Right renal cortex interstitium (tissue), 3 donors: ENCODE measurements at regions not wholly inside any gene's neighbourhood (a gene's known extent, or its start where the extent isn't known, plus 50 kb on each side); places are given as distances from the start of the nearest gene placed in this dataset.

Experiments
- DNase-seq, 3 donors: peaks; one replicate each; pipeline ENCODE4 v3.0.0-alpha.2; 2013; ENCODE audit warnings: low read depth in 3 of 3, low spot score in 2 of 3

DNA sequence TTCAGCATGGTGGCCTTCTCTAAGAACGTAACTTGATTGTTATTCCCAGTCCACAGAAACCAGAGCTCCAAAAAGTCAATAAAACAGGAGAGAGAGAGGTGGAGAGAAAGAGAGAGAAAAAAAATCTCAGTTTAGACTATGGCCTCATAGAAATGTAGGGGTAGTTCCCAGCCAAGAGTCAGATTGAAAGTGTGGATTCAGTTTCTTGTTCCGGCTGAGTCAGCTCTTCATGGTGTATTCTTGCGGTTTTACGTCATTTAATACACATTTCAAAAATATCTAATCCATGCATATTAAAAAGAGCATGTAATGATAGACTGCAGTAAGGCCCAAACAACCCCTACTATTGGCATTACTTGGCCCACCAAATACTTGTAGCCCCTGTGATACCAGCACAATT lies 303.9 kb downstream of the ETAA1 start:
- no peak for DNase-seq

DNA sequence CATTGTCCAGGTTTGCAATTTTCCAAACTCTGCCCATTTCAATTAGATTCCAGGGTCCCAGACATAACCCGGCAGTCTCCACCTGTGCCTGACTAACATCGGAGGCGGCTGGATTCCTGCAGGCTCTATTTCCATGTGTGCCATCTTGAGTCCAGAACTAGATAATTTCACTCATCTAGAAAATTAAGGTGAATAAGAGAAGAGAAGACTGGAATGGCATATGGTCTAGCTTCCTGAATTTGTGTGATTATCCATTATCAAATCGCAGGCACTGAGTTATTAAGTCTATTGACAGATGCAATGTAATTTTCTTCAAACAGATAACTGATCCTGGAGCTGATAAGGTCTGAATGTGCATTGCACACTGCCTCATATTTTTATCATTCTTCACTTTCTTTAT lies 305.2 kb downstream of the ETAA1 start:
- DNase-seq, result no peak

DNA sequence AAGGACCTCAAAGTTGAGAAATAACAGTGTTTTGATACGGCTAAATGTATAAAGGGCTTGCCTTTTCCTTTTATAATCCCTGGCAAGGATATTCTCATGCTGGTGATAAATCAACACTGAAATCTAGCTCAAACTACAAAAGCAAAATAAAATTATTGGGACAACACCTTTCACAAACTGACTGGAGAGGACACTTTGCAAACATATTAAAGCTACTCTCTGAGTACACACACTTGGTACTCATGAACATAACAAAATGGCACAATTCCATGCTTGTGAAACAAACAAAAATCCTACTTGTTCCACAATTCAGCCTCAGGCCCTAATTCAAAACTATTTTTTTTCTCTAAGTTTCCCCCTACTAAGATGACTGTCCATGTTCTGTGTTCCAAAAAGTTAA lies 305.8 kb downstream of the ETAA1 start:
- DNase-seq, result no peak

DNA sequence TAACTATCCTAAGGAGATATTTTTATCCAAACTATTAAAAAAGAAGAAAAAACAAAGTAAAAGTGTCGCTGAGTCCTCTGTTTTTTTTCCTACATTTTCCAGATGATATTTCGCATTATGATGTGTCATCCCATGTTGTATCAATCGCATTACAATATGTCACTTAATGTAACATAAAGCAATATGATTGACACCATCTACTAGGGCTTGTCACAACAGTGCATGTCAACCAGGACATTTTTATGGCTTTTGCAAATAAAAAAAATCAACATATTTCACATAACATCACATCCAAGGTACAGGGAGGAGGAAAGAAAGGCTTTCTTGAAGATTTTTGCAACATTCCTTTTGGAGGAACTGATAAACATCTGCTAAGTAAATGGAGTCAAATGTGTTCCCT lies 308.9 kb downstream of the ETAA1 start:
- no peak for DNase-seq

DNA sequence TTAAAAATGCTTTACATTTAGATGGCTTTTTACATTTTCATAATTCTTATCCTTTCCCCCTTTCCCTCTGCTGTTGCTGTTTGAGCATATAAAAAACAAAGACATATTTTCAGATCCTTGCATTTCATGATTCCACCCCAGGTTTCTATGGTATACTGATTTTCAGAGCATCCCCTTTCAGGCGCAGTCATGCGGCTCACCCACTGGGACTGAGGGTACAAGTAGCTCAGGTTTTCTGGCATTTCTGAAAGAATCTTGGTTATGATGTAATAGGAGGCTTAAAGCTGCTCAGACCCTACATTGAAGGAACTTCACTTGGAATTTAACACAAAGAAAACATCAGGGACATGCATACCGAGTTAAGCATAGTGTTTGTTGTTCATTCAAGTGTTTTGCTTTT lies 310.8 kb downstream of the ETAA1 start:
- no peak for DNase-seq

DNA sequence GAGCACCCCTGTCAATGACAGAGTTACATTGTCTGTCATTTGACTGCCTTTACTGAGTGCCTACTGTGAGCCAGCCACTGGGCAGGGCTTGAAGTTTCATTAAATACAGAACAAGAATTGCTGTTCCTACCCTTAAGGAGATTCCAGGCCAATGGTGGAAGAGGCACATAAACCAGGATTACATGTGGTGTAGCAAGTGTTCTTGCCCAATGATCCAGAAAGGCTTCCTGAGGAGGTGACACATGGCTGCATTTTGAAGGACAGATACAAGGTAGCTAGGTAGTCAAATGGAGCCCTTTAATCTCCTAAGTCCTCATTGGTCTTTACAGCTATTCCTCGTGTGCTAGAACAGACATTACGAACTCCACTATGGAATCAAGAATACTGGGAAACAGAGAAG lies 312.7 kb downstream of the ETAA1 start:
- no peak for DNase-seq

DNA sequence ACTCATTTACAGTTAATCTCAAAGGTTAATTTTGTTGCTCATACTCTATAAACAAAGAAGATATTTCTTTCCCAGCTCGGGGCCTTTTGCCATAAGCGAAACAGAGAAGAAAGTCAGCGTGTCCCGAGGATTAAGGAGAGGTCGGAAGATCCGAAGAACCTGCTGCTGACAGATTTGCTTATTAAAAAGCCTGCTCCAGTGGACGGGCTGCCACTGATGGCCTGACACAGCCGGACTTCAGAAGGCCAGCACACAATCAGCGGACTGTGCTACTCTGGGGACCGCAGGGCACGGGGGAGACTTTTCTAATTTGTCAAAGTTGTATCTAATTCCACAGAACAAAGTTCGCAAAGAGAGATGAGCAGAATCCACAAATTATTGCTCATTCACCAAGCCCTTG lies 315.4 kb downstream of the ETAA1 start:
- no peak for DNase-seq

DNA sequence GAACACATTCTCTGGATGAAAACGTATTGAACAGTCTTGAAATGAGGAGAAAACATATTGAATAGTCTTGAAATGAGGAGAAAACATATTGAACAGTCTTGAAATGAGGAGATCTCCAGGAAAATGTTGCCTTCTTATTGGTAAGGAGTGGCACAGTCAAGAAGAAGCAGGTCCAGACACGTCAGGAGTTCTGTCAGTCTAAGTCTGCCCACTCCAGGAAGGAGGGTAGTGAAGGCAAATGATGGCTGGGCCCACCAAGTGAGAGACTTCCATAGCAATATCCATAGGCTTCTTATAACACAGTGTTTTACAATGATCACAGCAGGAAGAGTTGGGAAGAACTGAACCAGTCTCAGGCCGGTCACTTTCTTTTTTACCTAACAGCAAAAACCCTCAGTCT lies 316.2 kb downstream of the ETAA1 start:
- no peak for DNase-seq

DNA sequence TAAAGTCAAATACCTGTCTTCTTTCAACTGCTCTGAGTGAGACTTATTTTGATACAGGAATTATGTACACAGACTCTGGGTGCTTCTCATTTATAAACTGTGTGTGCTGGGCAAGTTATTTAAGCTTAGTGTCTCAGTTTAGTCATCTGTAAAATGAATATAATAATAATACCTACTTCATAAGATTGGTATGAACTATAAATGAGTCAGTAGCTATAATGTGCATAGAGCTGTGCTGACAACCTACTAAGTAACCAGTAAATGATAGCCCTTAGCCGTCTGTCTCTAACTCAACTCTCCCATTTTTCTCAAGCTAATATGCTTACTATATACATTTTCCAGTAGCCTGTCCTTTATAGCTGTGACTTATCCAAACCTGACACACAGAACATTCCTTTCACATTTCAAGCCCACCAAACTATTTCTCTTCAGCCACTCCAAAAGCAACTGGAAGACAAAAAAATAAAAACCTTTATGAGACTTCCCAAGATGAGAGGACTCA lies 319.8 kb downstream of the ETAA1 start:
- no peak for DNase-seq

DNA sequence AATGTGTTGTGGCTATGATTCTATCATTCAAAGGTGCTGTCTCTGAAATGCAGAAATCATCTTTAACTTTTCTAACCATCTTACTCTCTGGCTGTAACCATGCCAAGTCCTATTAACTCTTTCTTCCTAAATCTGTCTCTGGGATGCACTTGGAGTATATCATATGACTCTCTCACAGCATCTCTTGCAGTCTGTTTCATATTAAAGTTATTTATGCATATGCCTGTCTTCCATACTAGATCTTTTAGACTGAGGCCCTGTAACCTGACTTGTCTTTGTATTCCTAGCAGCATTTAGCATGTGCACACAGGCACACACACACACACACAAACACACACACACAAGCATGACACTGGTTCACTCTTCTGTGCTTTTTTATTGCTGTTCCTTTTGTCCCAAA lies 320.6 kb downstream of the ETAA1 start:
- no peak for DNase-seq

DNA sequence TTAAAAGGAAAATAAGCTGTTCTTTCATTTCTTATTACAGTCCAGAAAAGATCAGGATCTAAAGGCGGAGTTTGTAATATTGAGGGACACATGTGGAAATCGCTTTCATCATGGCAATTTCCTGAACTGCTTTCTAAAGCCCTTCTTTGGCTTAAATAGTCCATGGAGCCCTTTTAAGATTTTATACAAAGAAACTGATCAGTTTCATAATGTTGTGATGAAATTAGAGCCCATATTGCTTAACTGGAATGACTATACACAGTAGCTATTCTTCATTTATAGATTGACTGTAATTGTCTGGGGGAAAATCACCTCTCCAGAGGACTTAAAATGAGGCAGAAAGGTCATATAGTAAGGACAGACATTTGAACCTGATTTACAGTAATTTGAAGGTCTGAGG lies 322.2 kb downstream of the ETAA1 start:
- no peak for DNase-seq

DNA sequence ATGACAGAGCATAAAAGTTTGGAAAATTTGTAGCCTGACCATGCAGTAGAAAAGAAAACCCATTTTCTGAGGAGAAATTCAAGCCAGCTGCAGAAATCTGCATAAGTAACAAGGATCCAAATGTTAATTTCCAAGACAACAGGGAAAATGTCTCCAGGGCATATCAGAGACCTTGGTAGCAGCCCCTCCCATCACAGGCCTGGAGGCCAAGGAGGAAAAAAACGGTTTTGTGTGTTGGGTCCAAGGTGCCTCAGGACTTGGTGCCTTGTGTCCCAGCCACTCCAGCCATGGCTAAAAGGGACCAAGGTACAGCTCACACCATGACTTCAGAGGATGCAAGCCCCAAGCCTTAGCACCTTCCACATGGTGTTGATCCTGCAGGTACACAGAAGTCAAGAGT lies 324.4 kb downstream of the ETAA1 start:
- DNase-seq, result no peak

DNA sequence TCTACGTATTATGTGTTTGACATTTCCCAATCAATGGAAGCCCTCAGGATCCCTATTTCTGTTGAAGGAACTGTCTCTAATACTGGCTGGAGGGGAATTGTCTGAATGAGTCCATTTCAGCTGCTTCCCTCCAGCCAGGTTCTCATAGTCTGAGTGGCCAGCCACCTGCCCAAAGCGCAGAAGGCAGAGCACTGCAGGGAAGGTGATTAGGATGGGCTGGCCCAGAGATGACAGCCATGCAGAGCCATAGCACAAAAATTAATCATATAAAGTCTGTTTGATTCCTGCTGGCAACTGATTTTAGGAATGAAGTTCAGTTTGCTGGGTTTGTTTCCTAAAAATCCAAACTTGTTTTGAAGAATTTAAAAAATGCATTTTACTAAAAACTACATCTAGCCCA lies 327.1 kb downstream of the ETAA1 start:
- DNase-seq, result no peak

DNA sequence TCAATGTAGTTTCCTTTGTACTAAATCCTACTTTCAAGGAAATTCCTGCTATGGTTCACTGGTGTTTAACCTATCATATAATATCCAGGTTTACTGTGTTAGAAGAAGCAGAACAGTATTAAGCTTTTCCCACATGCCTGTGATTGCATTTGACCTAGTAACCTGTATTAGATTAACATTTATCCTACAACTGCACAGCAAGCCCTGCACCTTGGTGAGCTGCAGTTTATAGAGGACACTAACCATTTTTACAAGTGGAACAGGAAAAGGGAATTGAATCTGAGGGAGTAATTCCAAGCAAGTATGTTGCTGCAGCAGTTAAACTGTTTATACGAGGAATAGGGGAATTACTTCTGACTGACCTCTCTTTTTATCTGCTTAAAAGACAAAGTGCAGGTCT lies 328.6 kb downstream of the ETAA1 start:
- no peak for DNase-seq

DNA sequence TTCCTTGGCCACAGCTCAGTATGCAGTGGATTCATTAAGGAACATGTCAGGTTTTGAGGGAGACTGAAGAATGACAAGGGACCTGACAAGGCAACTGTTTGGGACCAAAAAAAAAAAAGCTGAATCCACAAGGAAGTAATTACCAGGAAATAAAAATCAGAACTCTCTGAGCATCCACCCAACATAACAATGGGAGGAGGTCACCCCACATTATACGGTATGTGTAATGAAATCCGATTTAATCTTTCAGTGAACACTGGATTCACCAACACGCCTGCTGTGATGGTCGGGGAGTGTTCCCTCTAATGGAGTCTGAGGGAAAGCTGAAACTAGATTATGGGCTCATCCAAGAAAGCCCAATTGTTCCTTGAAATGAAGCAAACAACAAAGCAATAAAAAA lies 329.3 kb downstream of the ETAA1 start:
- no peak for DNase-seq

DNA sequence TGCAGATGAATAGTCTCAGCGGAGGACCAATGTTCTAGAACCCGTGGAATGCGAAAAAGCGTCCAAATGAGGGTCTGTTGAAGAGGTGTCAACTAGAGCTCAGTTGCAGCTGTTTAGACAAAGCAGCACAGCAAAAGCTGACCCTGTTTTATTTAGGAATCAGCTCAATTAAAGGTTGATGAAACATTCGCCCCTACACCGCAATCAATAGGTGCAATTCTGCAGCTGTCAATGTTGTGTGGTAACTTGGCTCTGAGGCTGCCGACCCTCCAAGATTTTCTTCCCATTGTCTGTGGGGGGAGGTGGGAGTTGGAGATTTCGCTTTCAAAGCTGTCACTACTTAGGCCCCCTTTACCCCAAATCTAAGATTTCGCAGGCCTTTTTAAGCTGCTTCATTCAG lies 330.0 kb downstream of the ETAA1 start:
- no peak for DNase-seq

DNA sequence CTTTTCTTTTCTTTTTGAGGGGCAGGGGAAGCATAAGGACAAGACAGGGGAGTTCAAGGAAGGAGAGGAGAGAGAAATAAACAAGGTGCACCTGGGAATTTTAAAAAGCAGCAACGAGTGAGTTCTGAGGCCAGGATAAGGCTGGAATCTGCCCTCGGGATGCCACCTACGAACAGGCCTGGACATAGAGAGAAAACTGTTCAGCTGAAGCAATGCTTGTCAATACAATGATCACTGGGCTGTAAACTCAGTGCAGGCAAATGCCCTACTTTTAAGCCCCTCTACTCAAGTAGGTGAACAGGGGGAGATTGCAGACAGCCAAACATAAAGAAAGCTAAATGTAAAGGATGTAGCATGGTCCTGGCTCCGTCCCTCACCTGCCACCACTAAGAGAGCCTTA lies 330.5 kb downstream of the ETAA1 start:
- DNase-seq, result no peak

DNA sequence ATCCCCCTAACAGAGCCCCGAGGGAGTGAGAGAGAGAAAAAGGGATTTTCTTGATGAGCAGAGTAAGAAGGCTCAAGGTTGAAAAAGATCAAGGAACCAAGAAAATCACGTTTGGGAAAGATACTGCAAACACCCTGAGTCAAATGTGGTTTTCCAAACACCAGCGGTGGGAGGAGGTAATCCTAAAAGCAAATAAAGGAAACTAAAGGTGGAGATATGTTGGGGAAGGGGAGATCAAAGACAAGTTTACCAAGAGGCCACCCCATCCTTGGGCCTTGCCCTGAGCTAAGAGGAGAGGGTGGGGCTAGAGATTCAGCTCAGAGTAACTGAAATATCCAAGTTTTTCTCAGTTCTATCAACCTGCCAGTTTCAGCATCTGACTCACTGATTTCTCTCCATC lies 332.3 kb downstream of the ETAA1 start:
- DNase-seq, result no peak

DNA sequence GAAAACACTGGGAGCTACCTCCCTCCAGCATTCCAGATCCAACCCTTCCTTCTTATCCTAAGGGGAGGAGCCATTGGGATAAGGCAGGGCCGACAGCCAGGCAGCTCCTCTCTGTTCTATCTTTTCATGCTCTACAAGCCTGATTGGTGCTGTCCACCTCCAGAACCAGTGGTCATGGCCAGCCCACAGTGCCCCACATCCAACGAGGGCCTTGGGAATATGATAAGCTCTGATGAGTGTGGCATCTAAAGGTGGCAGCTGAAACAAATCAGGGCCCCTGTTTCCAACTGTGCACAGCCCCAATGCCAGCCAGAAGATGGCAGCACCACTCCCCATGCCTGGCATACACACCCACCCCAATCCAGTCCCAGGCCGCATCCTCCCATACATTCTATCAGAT lies 329.3 kb downstream of the C1D start:
- DNase-seq, result no peak

DNA sequence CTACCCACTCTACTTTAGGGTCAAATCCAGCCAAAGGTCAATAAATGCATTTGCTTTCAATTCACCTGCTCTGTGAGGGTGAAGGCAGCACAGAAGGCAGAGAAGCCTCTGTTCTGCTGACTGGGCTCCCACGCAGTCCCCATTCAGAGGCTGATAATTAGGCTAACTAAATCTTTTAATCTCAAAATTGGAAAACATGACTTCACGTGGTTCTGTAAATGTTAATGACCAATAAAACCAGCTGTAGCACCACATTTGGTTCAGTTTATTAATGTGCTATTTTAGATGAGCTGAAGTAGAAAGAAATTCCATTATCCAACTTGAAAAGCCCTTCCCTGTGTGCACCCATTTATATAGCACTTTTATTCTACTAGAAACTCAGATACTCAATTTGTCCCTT lies 310.6 kb downstream of the C1D start:
- no peak for DNase-seq

DNA sequence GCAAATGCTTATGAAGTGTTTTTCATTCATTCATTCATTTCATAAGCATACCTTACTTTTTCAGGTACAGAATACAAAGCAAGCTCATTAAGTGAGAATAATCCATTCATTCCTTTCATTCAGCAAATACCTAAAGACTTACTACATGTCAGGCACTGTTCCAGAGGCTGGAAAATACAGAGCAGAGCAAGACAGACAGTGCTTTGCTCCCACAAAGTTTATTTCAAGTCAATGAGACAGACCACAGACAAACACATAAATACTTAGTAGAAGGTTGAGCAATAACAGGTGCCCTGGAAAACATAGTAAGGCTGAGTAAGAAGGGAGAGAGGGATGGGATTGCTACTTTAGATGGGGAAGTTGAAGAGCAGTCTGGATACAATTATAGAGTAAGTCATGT lies 309.8 kb downstream of the C1D start:
- no peak for DNase-seq

DNA sequence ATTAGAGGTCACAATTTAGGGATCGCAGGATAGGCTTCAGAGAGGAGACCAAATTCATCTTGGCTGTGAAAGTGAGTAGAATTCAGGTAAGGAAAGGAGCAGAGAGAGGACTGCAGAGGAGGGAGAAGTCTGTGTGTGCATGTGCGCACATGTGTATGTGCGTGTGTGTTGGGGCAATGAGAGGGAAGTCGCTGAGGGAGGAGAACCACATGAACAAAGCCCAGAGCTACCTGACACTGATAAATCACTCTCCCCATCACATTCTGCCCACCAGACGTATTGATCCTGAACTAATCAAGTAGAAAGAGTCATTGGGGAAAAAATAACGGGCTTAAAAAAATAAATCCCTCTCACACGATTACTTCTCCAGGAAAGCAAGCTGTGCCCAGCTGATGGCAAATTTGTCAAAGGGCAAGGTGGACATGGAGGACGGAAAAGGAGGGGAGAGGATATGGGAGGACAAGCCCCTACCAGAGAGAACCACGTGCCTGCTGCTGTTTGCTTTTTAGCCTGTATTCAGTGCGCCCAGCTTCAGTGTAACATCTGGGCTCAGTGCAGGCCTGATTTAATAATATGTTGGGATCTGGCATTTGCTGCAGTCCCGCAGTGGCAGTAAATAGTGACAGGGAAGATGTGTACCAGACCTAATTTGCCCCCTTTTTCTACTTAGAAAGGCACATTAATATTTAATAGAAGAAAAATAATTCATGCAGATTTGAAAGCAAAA lies 307.5 kb downstream of the C1D start:
- no peak for DNase-seq

DNA sequence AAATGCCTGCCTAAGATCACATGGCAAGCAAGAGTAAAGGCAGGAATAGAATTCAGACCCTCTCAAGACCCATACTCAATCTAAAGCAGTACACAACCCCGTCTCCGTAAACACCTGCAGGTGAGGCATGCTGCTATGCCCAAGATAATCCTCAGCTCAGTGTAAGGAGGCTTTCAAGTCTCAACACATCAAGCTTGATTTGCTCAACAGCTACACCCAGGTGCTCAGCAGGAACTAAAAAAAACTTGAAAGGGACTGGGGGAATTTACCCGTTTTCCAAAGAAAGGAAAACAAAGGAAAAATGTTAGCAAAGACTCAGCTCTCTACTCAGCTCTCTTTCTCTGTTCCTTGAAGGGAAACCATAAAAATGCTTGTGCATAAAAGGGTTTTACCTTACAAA lies 301.8 kb downstream of the C1D start:
- no peak for DNase-seq
